ENCODE measurements at regions not wholly inside any gene's neighbourhood (a gene's known extent, or its start where the extent isn't known, plus 50 kb on each side); places are given as distances from the start of the nearest gene placed in this dataset.
"Not testable (repeated sequence)": the region's sequence is repeated elsewhere in the genome, so short reads cannot be mapped to it uniquely, and the experiment has no call there.

DNA sequence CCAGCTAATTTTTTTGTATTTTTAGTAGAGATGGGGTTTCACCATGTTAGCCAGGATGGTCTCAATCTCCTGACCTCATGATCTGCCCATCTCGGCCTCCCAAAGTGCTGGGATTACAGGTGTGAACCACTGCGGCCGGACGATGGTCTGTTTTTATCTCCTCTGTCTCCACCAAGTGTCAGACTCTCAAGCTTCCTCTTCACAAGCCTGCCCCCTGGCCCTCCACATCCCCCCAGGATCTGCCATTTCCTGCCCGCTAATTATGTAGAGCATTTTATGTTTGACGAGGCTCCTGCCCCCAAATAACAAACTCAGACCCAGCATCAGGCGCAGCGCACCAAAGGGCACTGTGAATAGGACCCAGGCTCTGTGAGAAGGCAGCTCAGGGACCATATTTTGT lies 101.8 kb upstream of the PCBD1 start:
- not testable (repeated sequence) for TF ChIP-seq EZH2 (IDR thresholded peaks at IDR 0.05; ENCODE audit: insufficient read depth, poor library complexity, severe bottlenecking); EZH2phosphoT487 (IDR thresholded peaks at IDR 0.05; ENCODE audit: insufficient read depth, low read depth)
